Esophagus muscularis mucosa (tissue), 4 donors: ENCODE measurements at regions not wholly inside any gene's neighbourhood (a gene's known extent, or its start where the extent isn't known, plus 50 kb on each side); places are given as distances from the start of the nearest gene placed in this dataset.

Experiments used
- DNase-seq: peaks from one replicate; pipeline ENCODE4 v3.0.0-alpha.2; 2017; ENCODE audit errors: extremely low spot score
- H3K27ac ChIP-seq, 4 donors: fragments of 200-600 bp; sonication (generic); replicated peaks in 1 of 4; 1 replicate in 3 of 4; 2 replicates in 1 of 4; pipeline ENCODE4 v1.5.1; 2016 to 2019; ENCODE audit warnings: mild to moderate bottlenecking in 1 of 4
- H3K27me3 ChIP-seq, 4 donors: fragments of 200-600 bp; sonication (generic); one replicate each; pipeline versions ENCODE4 v1.5.1 to v1.6.0; 2016 to 2019
- H3K36me3 ChIP-seq, 4 donors: fragments of 200-600 bp; sonication (generic); one replicate each; pipeline ENCODE4 v1.5.1; 2016 to 2019
- H3K4me1 ChIP-seq, 4 donors: fragments of 200-600 bp; sonication (generic); one replicate each; pipeline ENCODE4 v1.5.1; 2016 to 2019
- H3K4me3 ChIP-seq, 4 donors: fragments of 200-600 bp; sonication (generic); 1 replicate in 2 of 4; 2 replicates in 2 of 4; pipeline ENCODE4 v1.5.1; 2016 to 2019; ENCODE audit warnings: mild to moderate bottlenecking in 4 of 4, moderate library complexity in 1 of 4
- H3K9me3 ChIP-seq, 4 donors: fragments of 200-600 bp; sonication (generic); 1 replicate in 3 of 4; 2 replicates in 1 of 4; pipeline ENCODE4 v1.5.1; 2016 to 2019
- EP300 ChIP-seq: sonication (generic); formaldehyde crosslinking; IDR thresholded peaks from one replicate; pipeline ENCODE4 v1.6.1; 2017; ENCODE audit warnings: antibody characterized with exemption
- POLR2A ChIP-seq: fragments of 450-650 bp; IDR thresholded peaks from one replicate; pipeline ENCODE4 v1.6.1; 2017; ENCODE audit warnings: antibody characterized with exemption, moderate library complexity, mild to moderate bottlenecking, low read depth
- POLR2AphosphoS5 ChIP-seq, 2 donors: sonication (generic); formaldehyde crosslinking; IDR thresholded peaks; one replicate each; pipeline ENCODE4 v1.6.1; 2017; ENCODE audit warnings: antibody characterized with exemption in 2 of 2
- WGBS: methylation state at CpG from one replicate; pipeline ENCODE4 v1.1.5; 2018; 5-methylcytosine and 5-hydroxymethylcytosine counted together
- intact Hi-C: fragments of 100-400 bp; cut with DNase I; formaldehyde crosslinking; loops from one replicate; pipeline ENCODE4 v1.15.1; 2023
- TF ChIP-seq, protein P1 (sequence below), 3 experiments: fragments of 200-600 bp in 2 of 3; fragments of 450-650 bp in 1 of 3; sonication (generic) in 2 of 3; IDR thresholded peaks; one replicate each; pipeline ENCODE4 v1.5.1; 2017 to 2019; ENCODE audit warnings: antibody characterized with exemption in 3 of 3, mild to moderate bottlenecking in 2 of 3, moderate library complexity in 1 of 3

- no peaks in the 10 kb centered on the region for H3K36me3 ChIP-seq
- TF ChIP-seq, protein P1, sequence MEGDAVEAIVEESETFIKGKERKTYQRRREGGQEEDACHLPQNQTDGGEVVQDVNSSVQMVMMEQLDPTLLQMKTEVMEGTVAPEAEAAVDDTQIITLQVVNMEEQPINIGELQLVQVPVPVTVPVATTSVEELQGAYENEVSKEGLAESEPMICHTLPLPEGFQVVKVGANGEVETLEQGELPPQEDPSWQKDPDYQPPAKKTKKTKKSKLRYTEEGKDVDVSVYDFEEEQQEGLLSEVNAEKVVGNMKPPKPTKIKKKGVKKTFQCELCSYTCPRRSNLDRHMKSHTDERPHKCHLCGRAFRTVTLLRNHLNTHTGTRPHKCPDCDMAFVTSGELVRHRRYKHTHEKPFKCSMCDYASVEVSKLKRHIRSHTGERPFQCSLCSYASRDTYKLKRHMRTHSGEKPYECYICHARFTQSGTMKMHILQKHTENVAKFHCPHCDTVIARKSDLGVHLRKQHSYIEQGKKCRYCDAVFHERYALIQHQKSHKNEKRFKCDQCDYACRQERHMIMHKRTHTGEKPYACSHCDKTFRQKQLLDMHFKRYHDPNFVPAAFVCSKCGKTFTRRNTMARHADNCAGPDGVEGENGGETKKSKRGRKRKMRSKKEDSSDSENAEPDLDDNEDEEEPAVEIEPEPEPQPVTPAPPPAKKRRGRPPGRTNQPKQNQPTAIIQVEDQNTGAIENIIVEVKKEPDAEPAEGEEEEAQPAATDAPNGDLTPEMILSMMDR (IDR thresholded peaks at IDR 0.05), result no peak
- TF ChIP-seq POLR2AphosphoS5 (IDR thresholded peaks at IDR 0.05) (no peak), POLR2A (no peak), EP300 (no peak)
- WGBS, result 98% methylated on average over 2 of the region's 2 CpGs
- no peak for DNase-seq
- H3K27me3 ChIP-seq, result no peaks in the 10 kb centered on the region
- H3K27ac ChIP-seq, result no peak overlapping the region
- H3K9me3 ChIP-seq, result no peaks in the 10 kb centered on the region
- intact Hi-C loops, result no loop called here
- peaks cover under 1 to 4% (median 3%) of the 10 kb centered on the region in 4 donors for H3K4me1 ChIP-seq
- no peak overlapping the region for H3K4me3 ChIP-seq
Measured at GRCh38 chr1:229210844-229211243, 60.1 kb upstream of the RAB4A start.

GRCh38 chr1:229213797-229214196, 57.1 kb upstream of the RAB4A start:
- Histone ChIP-seq H3K4me1 (no peaks in the 10 kb centered on the region), H3K36me3 (no peaks in the 10 kb centered on the region), H3K27me3 (no peaks in the 10 kb centered on the region), H3K27ac (no peak overlapping the region), H3K4me3 (no peak overlapping the region), H3K9me3 (no peaks in the 10 kb centered on the region)
- intact Hi-C loops, result no loop called here
- 96% methylated on average over 2 of the region's 2 CpGs for WGBS
- no peak for DNase-seq
- TF ChIP-seq POLR2A (no peak), POLR2AphosphoS5 (IDR thresholded peaks at IDR 0.05) (no peak), EP300 (no peak)
- TF ChIP-seq, protein P1 (IDR thresholded peaks at IDR 0.05), result no peak

DNA sequence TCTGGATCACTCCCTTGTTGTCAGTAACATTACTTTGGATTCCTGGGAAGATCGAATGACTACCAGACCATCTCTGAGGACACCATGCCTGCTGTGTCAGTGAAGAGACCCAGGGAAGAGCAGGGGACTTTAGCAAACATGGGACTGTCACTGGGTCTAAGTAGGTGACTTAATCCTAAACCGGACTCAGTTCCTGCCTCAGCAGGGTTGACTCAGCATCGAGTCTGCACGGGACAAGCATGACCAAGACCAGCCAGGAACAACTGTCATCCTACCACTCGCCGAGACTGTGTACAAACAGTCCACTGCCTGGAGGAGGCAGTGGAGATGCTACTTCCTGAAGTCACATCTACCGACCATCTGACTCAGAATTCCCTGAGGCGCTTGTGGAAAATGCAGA, 53.2 kb upstream of the RAB4A start:
- no peaks in the 10 kb centered on the region for H3K27me3 ChIP-seq
- H3K27ac ChIP-seq, result no peak overlapping the region
- no peak for TF ChIP-seq POLR2A
- TF ChIP-seq, protein P1 (IDR thresholded peaks at IDR 0.05), result no peak
- no peak for TF ChIP-seq POLR2AphosphoS5 (IDR thresholded peaks at IDR 0.05)
- no peak for TF ChIP-seq EP300
- H3K4me3 ChIP-seq, result no peak overlapping the region
- H3K36me3 ChIP-seq, result no peaks in the 10 kb centered on the region
- 53% methylated on average over 3 of the region's 8 CpGs for WGBS
- intact Hi-C loops, result no loop called here
- H3K4me1 ChIP-seq, result peaks cover 0 to 14% (median 10%) of the 10 kb centered on the region in 4 donors
- no peaks in the 10 kb centered on the region for H3K9me3 ChIP-seq
- DNase-seq, result no peak

- no peak for TF ChIP-seq POLR2AphosphoS5 (IDR thresholded peaks at IDR 0.05)
- TF ChIP-seq, protein P1 (IDR thresholded peaks at IDR 0.05), result no peak
- Histone ChIP-seq H3K27me3 (no peaks in the 10 kb centered on the region), H3K27ac (no peak overlapping the region), H3K9me3 (no peaks in the 10 kb centered on the region), H3K4me3 (no peak overlapping the region), H3K4me1 (peaks cover 0 to 17% (median 11%) of the 10 kb centered on the region in 4 donors), H3K36me3 (no peaks in the 10 kb centered on the region)
- intact Hi-C loops, result no loop called here
- DNase-seq, result no peak
- WGBS, result 54% methylated on average over 1 of the region's 1 CpG
Measured at GRCh38 chr1:229218612-229219025, 52.3 kb upstream of the RAB4A start.

GRCh38 chr1:229220163-229220846, 50.6 kb upstream of the RAB4A start:
- Histone ChIP-seq H3K4me1 (peaks cover 0 to 20% (median 14%) of the 10 kb centered on the region in 4 donors), H3K9me3 (no peaks in the 10 kb centered on the region), H3K27me3 (no peaks in the 10 kb centered on the region), H3K36me3 (no peaks in the 10 kb centered on the region), H3K4me3 (no peak overlapping the region), H3K27ac (no peak overlapping the region)
- WGBS, result 92% methylated on average over 1 of the region's 1 CpG
- no peak for TF ChIP-seq POLR2AphosphoS5 (IDR thresholded peaks at IDR 0.05)
- TF ChIP-seq, protein P1 (IDR thresholded peaks at IDR 0.05), result no peak
- no peak for TF ChIP-seq EP300
- no peak for TF ChIP-seq POLR2A
- no peak for DNase-seq
- intact Hi-C loops, result loop anchor here (5.0 to 10.0 kb wide), 2 partner anchors 58 to 556 kb away; no protein-coding TSS in a partner anchor
